Hematopoietic multipotent progenitor cell treated with erythropoietin and hydrocortisone succinate and interleukin-3 and kit ligand, for 4 days (in vitro differentiated cells): ENCODE measurements at regions not wholly inside any gene's neighbourhood (a gene's known extent, or its start where the extent isn't known, plus 50 kb on each side); places are given as distances from the start of the nearest gene placed in this dataset.
A peak's percentile ranks its signal among the peaks of the same experiment; 100 is the strongest.
"Not testable (repeated sequence)": the region's sequence is repeated elsewhere in the genome, so short reads cannot be mapped to it uniquely, and the experiment has no call there.

ENCODE experiments used
- DNase-seq: peaks from one replicate; pipeline ENCODE4 v3.0.0-alpha.2; 2015

- DNase-seq = no peak
Measured at GRCh38 chrX:13518126-13518525, 51.3 kb upstream of the EGFL6 start.

GRCh38 chrX:13515211-13515930 lies 54.0 kb upstream of the EGFL6 start:
- DNase-seq = no peak

GRCh38 chrX:13511944-13512330 lies 57.5 kb upstream of the EGFL6 start:
- DNase-seq = no peak

GRCh38 chrX:13511241-13511943 lies 58.0 kb upstream of the EGFL6 start:
- DNase-seq = peak; percentile 72

- no peak for DNase-seq
Measured at GRCh38 chrX:13507893-13508292, 61.5 kb upstream of the EGFL6 start.

- DNase-seq = peak; percentile 73
Measured at GRCh38 chrX:13506574-13506973, 62.8 kb upstream of the EGFL6 start.

- no peak for DNase-seq
Measured at GRCh38 chrX:13502590-13502989, 66.8 kb upstream of the EGFL6 start.

- DNase-seq = no peak
Measured at GRCh38 chrX:13499736-13500135, 69.7 kb upstream of the EGFL6 start.

GRCh38 chrX:13498238-13498637 lies 71.2 kb upstream of the EGFL6 start:
- no peak for DNase-seq

GRCh38 chrX:13495232-13495631 lies 74.2 kb upstream of the EGFL6 start:
- no peak for DNase-seq

- DNase-seq = no peak
Measured at GRCh38 chrX:13494562-13494961, 74.8 kb upstream of the EGFL6 start.

GRCh38 chrX:13493659-13494058 lies 75.7 kb upstream of the EGFL6 start:
- DNase-seq = no peak

GRCh38 chrX:13492286-13492685 lies 77.1 kb upstream of the EGFL6 start:
- no peak for DNase-seq

GRCh38 chrX:13491061-13491460 lies 78.3 kb upstream of the EGFL6 start:
- peak; percentile 51 for DNase-seq

- DNase-seq = no peak
Measured at GRCh38 chrX:13489454-13489853, 79.9 kb upstream of the EGFL6 start.

GRCh38 chrX:13487731-13488505 lies 81.5 kb upstream of the EGFL6 start:
- DNase-seq = peak; percentile 73

GRCh38 chrX:13485167-13485566 lies 84.2 kb upstream of the EGFL6 start:
- DNase-seq = no peak

- DNase-seq = no peak
Measured at GRCh38 chrX:13483773-13484172, 85.6 kb upstream of the EGFL6 start.

- DNase-seq = no peak
Measured at GRCh38 chrX:13482746-13483541, 86.5 kb upstream of the EGFL6 start.

GRCh38 chrX:13480780-13481179 lies 88.6 kb upstream of the EGFL6 start:
- not testable (repeated sequence) for DNase-seq

GRCh38 chrX:13479452-13479813 lies 90.0 kb upstream of the EGFL6 start:
- DNase-seq = no peak

- no peak for DNase-seq
Measured at GRCh38 chrX:13478740-13479451, 90.5 kb upstream of the EGFL6 start.
